Neural progenitor cell (in vitro differentiated cells): ENCODE measurements at regions not wholly inside any gene's neighbourhood (a gene's known extent, or its start where the extent isn't known, plus 50 kb on each side); places are given as distances from the start of the nearest gene placed in this dataset.

Source experiments
- DNase-seq: peaks from one replicate; pipeline ENCODE4 v3.0.0-alpha.2; 2016; ENCODE audit warnings: low spot score
- H2AFZ ChIP-seq: fragments of 200-600 bp; sonication (generic); replicated peaks from 2 replicates; pipeline ENCODE4 v1.6.1; 2016; ENCODE audit warnings: antibody characterized with exemption
- H3F3A ChIP-seq: fragments of 200-600 bp; sonication (generic); 2 replicates; pipeline ENCODE4 v1.6.1; 2016; ENCODE audit warnings: antibody characterized with exemption, low read depth
- H3K27ac ChIP-seq: fragments of 200-600 bp; sonication (generic); 2 replicates; pipeline ENCODE4 v1.5.1; 2016; ENCODE audit warnings: mild to moderate bottlenecking
- H3K27me3 ChIP-seq: fragments of 200-600 bp; sonication (generic); 2 replicates; pipeline ENCODE4 v1.6.1; 2016; ENCODE audit warnings: mild to moderate bottlenecking, moderate library complexity
- H3K36me3 ChIP-seq: fragments of 200-600 bp; sonication (generic); 2 replicates; pipeline ENCODE4 v1.5.1; 2016
- H3K4me1 ChIP-seq: fragments of 200-600 bp; sonication (generic); 2 replicates; pipeline ENCODE4 v1.6.1; 2016; ENCODE audit warnings: mixed run types
- H3K4me2 ChIP-seq: fragments of 200-600 bp; sonication (generic); 2 replicates; pipeline ENCODE4 v1.6.1; 2016
- H3K4me3 ChIP-seq: fragments of 200-600 bp; sonication (generic); 2 replicates; pipeline ENCODE4 v1.5.1; 2016
- H3K79me2 ChIP-seq: fragments of 200-600 bp; sonication (generic); 2 replicates; pipeline ENCODE4 v1.6.1; 2016; ENCODE audit warnings: low read depth
- H3K9ac ChIP-seq: fragments of 200-600 bp; sonication (generic); 2 replicates; pipeline ENCODE4 v1.6.1; 2016
- H3K9me3 ChIP-seq: fragments of 200-600 bp; sonication (generic); 2 replicates; pipeline ENCODE4 v1.5.1; 2016; ENCODE audit warnings: low read depth
- H4K20me1 ChIP-seq: fragments of 200-600 bp; sonication (generic); 2 replicates; pipeline ENCODE4 v1.6.1; 2016; ENCODE audit warnings: low read depth
- H3K27ac Mint-ChIP-seq: 3 replicates; pipeline ENCODE4 v1.8.0; 2021; ENCODE audit warnings: mixed read lengths
- H3K27me3 Mint-ChIP-seq: 2 replicates; pipeline ENCODE4 v1.8.0; 2022; ENCODE audit warnings: low read depth, mild to moderate bottlenecking, inconsistent platforms, moderate library complexity, mixed read lengths; ENCODE audit not compliant: insufficient read depth
- H3K36me3 Mint-ChIP-seq: 3 replicates; pipeline ENCODE4 v1.8.0; 2021; ENCODE audit warnings: mixed read lengths
- H3K4me1 Mint-ChIP-seq: 3 replicates; pipeline ENCODE4 v1.8.0; 2021; ENCODE audit warnings: mixed read lengths
- H3K4me3 Mint-ChIP-seq: 3 replicates; pipeline ENCODE4 v1.8.0; 2021; ENCODE audit warnings: mild to moderate bottlenecking, moderate library complexity, mixed read lengths
- H3K9me3 Mint-ChIP-seq: 3 replicates; pipeline ENCODE4 v1.8.0; 2020; ENCODE audit warnings: mixed read lengths
- CTCF ChIP-seq: fragments of 200-600 bp; sonication (generic); IDR thresholded peaks from 2 replicates; pipeline ENCODE4 v1.5.1; 2017; ENCODE audit warnings: antibody characterized with exemption, mild to moderate bottlenecking
- EZH2 ChIP-seq: fragments of 200-600 bp; sonication (generic); IDR thresholded peaks from 2 replicates; pipeline ENCODE4 v1.6.1; 2017; ENCODE audit warnings: antibody characterized with exemption, mild to moderate bottlenecking, moderate library complexity
- EZH2phosphoT487 ChIP-seq: fragments of 200-600 bp; sonication (generic); IDR thresholded peaks from 2 replicates; pipeline ENCODE4 v1.6.1; 2017; ENCODE audit warnings: antibody characterized with exemption

GRCh38 chr20:17843246-17844132 is 125.1 kb downstream of the SNX5 start:
- Histone ChIP-seq H3K27me3 (no peaks in the 10 kb centered on the region), H3K9ac (no peak overlapping the region), H3K4me2 (no peak overlapping the region)

GRCh38 chr20:17841751-17842215 is 126.8 kb downstream of the SNX5 start:
- Histone ChIP-seq H3K4me2 (no peak overlapping the region), H3K36me3 (no peaks in the 10 kb centered on the region), H2AFZ (no peak overlapping the region), H3K27ac (no peak overlapping the region), H3K4me1 (peaks cover 10% of the 10 kb centered on the region), H3K9ac (no peak overlapping the region), H3K4me3 (no peak overlapping the region), H3F3A (no peaks in the 10 kb centered on the region), H3K9me3 (no peaks in the 10 kb centered on the region), H4K20me1 (no peaks in the 10 kb centered on the region), H3K79me2 (no peaks in the 10 kb centered on the region), H3K27me3 (no peaks in the 10 kb centered on the region)
- Mint-ChIP-seq H3K4me3 (no peak overlapping the region), H3K9me3 (no peaks in the 10 kb centered on the region), H3K27me3 (peaks cover 17% of the 10 kb centered on the region), H3K4me1 (peaks cover 7% of the 10 kb centered on the region), H3K27ac (no peak overlapping the region), H3K36me3 (no peaks in the 10 kb centered on the region)
- TF ChIP-seq EZH2 (no peak), EZH2phosphoT487 (no peak), CTCF (no peak)
- DNase-seq, result no peak

More at GRCh38 chr20:17843246-17844132, 125.1 kb downstream of the SNX5 start:
- no peaks in the 10 kb centered on the region for H3K9me3 Mint-ChIP-seq
- no peak overlapping the region for H3K27ac Mint-ChIP-seq
- Histone ChIP-seq H2AFZ (no peak overlapping the region), H3K36me3 (no peaks in the 10 kb centered on the region), H3K9me3 (no peaks in the 10 kb centered on the region), H3K79me2 (no peaks in the 10 kb centered on the region), H3K4me1 (no peaks in the 10 kb centered on the region), H3F3A (no peaks in the 10 kb centered on the region), H4K20me1 (no peaks in the 10 kb centered on the region), H3K4me3 (no peak overlapping the region), H3K27ac (no peak overlapping the region)
- H3K36me3 Mint-ChIP-seq, result no peaks in the 10 kb centered on the region
- H3K4me3 Mint-ChIP-seq, result no peak overlapping the region
- H3K27me3 Mint-ChIP-seq, result peaks cover 16% of the 10 kb centered on the region
- DNase-seq, result no peak
- H3K4me1 Mint-ChIP-seq, result no peaks in the 10 kb centered on the region
- no peak for TF ChIP-seq CTCF
- TF ChIP-seq EZH2phosphoT487, result no peak
- no peak for TF ChIP-seq EZH2

GRCh38 chr20:17840423-17840822 is 128.2 kb downstream of the SNX5 start:
- no peak overlapping the region for H3K4me3 ChIP-seq
- H3K9ac ChIP-seq, result no peak overlapping the region
- no peak overlapping the region for H3K4me2 ChIP-seq
- peaks cover 4% of the 10 kb centered on the region for H3F3A ChIP-seq
- H3K27ac ChIP-seq, result no peak overlapping the region
- no peaks in the 10 kb centered on the region for H3K27me3 ChIP-seq
- DNase-seq, result no peak
- H4K20me1 ChIP-seq, result no peaks in the 10 kb centered on the region
- H3K4me1 ChIP-seq, result peaks cover 19% of the 10 kb centered on the region
- Mint-ChIP-seq H3K4me1 (peaks cover 18% of the 10 kb centered on the region), H3K9me3 (no peaks in the 10 kb centered on the region), H3K4me3 (no peak overlapping the region), H3K27ac (no peak overlapping the region), H3K36me3 (no peaks in the 10 kb centered on the region), H3K27me3 (peaks cover 10% of the 10 kb centered on the region)
- no peaks in the 10 kb centered on the region for H3K9me3 ChIP-seq
- no peaks in the 10 kb centered on the region for H3K36me3 ChIP-seq
- TF ChIP-seq EZH2 (no peak), EZH2phosphoT487 (no peak), CTCF (no peak)
- H3K79me2 ChIP-seq, result no peaks in the 10 kb centered on the region
- H2AFZ ChIP-seq, result no peak overlapping the region
